Fibroblast of villous mesenchyme (primary cell): ENCODE measurements at regions not wholly inside any gene's neighbourhood (a gene's known extent, or its start where the extent isn't known, plus 50 kb on each side); places are given as distances from the start of the nearest gene placed in this dataset.

Source experiments
- DNase-seq: peaks from one replicate; pipeline ENCODE4 v3.0.0-alpha.2; 2010; ENCODE audit warnings: low read depth
- H3K4me3 ChIP-seq: 2 replicates; pipeline ENCODE4 v1.5.1; 2011; ENCODE audit warnings: low read depth, mild to moderate bottlenecking, low read length
- CTCF ChIP-seq: IDR thresholded peaks from 2 replicates; pipeline ENCODE4 v1.5.1; 2012; ENCODE audit warnings: low read depth, mild to moderate bottlenecking, low read length; ENCODE audit not compliant: insufficient read depth

GRCh38 chr17:52732841-52733240, 574.3 kb upstream of the CA10 start:
- DNase-seq = no peak
- no peak overlapping the region for H3K4me3 ChIP-seq
- no peak for TF ChIP-seq CTCF

GRCh38 chr17:52724578-52724977, 566.1 kb upstream of the CA10 start:
- H3K4me3 ChIP-seq = no peak overlapping the region
- no peak for TF ChIP-seq CTCF
- no peak for DNase-seq

GRCh38 chr17:52721910-52722309, 563.4 kb upstream of the CA10 start:
- H3K4me3 ChIP-seq = no peak overlapping the region
- DNase-seq = no peak
- no peak for TF ChIP-seq CTCF

- H3K4me3 ChIP-seq = no peak overlapping the region
- no peak for TF ChIP-seq CTCF
- no peak for DNase-seq
Observed at GRCh38 chr17:52710363-52710901, 551.9 kb upstream of the CA10 start.

GRCh38 chr17:52709724-52710123, 551.2 kb upstream of the CA10 start:
- H3K4me3 ChIP-seq = no peak overlapping the region
- TF ChIP-seq CTCF = no peak
- no peak for DNase-seq

GRCh38 chr17:52696362-52696761, 537.8 kb upstream of the CA10 start:
- no peak for TF ChIP-seq CTCF
- no peak for DNase-seq
- no peak overlapping the region for H3K4me3 ChIP-seq

- TF ChIP-seq CTCF = no peak
- DNase-seq = no peak
- H3K4me3 ChIP-seq = no peak overlapping the region
Observed at GRCh38 chr17:52686140-52686539, 527.6 kb upstream of the CA10 start.
